Left lung (tissue), 4 donors: ENCODE measurements at regions not wholly inside any gene's neighbourhood (a gene's known extent, or its start where the extent isn't known, plus 50 kb on each side); places are given as distances from the start of the nearest gene placed in this dataset.

Experiments
- ATAC-seq: fragments of 200-7000 bp; cut with Tn5 transposase; one replicate; pipeline ENCODE4 v1.9.1; 2020; ENCODE audit warnings: moderate library complexity
- DNase-seq, 4 donors: peaks; one replicate each; pipeline ENCODE4 v3.0.0-alpha.2; 2013 to 2020
- H3K27ac ChIP-seq, 2 donors: fragments of 200-600 bp; sonication (generic) in 1 of 2; one replicate each; pipeline versions ENCODE4 v1.5.0 to v1.8.0; 2020 to 2021
- H3K27me3 ChIP-seq, 2 donors: fragments of 200-600 bp; sonication (generic) in 1 of 2; one replicate each; pipeline versions ENCODE4 v1.5.0 to v1.8.0; 2020 to 2021
- H3K36me3 ChIP-seq, 2 donors: fragments of 200-600 bp; sonication (generic) in 1 of 2; one replicate each; pipeline versions ENCODE4 v1.5.0 to v1.8.0; 2020 to 2021
- H3K4me1 ChIP-seq, 2 donors: fragments of 200-600 bp; one replicate each; pipeline ENCODE4 v1.8.0; 2021
- H3K4me3 ChIP-seq, 2 donors: fragments of 200-600 bp; sonication (generic) in 1 of 2; one replicate each; pipeline versions ENCODE4 v1.5.0 to v1.8.0; 2020 to 2021; ENCODE audit warnings: mild to moderate bottlenecking in 1 of 2
- H3K9me3 ChIP-seq, 2 donors: fragments of 200-600 bp; sonication (generic) in 1 of 2; one replicate each; pipeline versions ENCODE4 v1.5.0 to v1.8.0; 2020 to 2021
- CTCF ChIP-seq, 2 donors: fragments of 200-600 bp; sonication (generic) in 1 of 2; IDR thresholded peaks; one replicate each; pipeline versions ENCODE4 v1.5.0 to v1.8.0; 2021; ENCODE audit warnings: antibody characterized with exemption in 2 of 2
- intact Hi-C, 2 donors: fragments of 100-400 bp; cut with DNase I; formaldehyde crosslinking; loops; one replicate each; pipeline versions ENCODE4 v1.11.2 to v1.14.2; 2022
- donor health status: DM: no; HTN: yes; CAD: no.
- donor health status: DM: no; HTN: no; CAD: no.

GRCh38 chr18:47586418-47587070, 335.1 kb upstream of the SKOR2 start:
- no peaks in the 10 kb centered on the region for H3K9me3 ChIP-seq
- no peaks in the 10 kb centered on the region for H3K27me3 ChIP-seq
- no peak for DNase-seq
- no peak overlapping the region for H3K4me3 ChIP-seq
- intact Hi-C loops: no loop called here
- no peak overlapping the region for H3K27ac ChIP-seq
- TF ChIP-seq CTCF (IDR thresholded peaks at IDR 0.05): no peak
- no peaks in the 10 kb centered on the region for H3K36me3 ChIP-seq
- H3K4me1 ChIP-seq: no peaks in the 10 kb centered on the region
- no peak for ATAC-seq

- no peak for DNase-seq
- Histone ChIP-seq H3K27ac (no peak overlapping the region), H3K9me3 (no peaks in the 10 kb centered on the region), H3K4me3 (no peak overlapping the region), H3K4me1 (no peaks in the 10 kb centered on the region), H3K36me3 (no peaks in the 10 kb centered on the region), H3K27me3 (no peaks in the 10 kb centered on the region)
- intact Hi-C loops: no loop called here
- ATAC-seq: no peak
- no peak for TF ChIP-seq CTCF (IDR thresholded peaks at IDR 0.05)
Measured at GRCh38 chr18:47585914-47586313, 334.5 kb upstream of the SKOR2 start.

- Histone ChIP-seq H3K4me1 (no peaks in the 10 kb centered on the region), H3K36me3 (no peaks in the 10 kb centered on the region), H3K4me3 (no peak overlapping the region), H3K9me3 (no peaks in the 10 kb centered on the region), H3K27ac (no peak overlapping the region), H3K27me3 (no peaks in the 10 kb centered on the region)
- intact Hi-C loops: no loop called here
- no peak for TF ChIP-seq CTCF (IDR thresholded peaks at IDR 0.05)
- no peak for DNase-seq
- no peak for ATAC-seq
Measured at GRCh38 chr18:47585136-47585535, 333.7 kb upstream of the SKOR2 start.

- DNase-seq: peak in 1 of 4 donors; percentile 75
- intact Hi-C loops: no loop called here
- TF ChIP-seq CTCF (IDR thresholded peaks at IDR 0.05): no peak
- no peaks in the 10 kb centered on the region for H3K36me3 ChIP-seq
- H3K4me3 ChIP-seq: no peak overlapping the region
- no peak overlapping the region for H3K27ac ChIP-seq
- H3K4me1 ChIP-seq: no peaks in the 10 kb centered on the region
- no peak for ATAC-seq
- H3K9me3 ChIP-seq: no peaks in the 10 kb centered on the region
- no peaks in the 10 kb centered on the region for H3K27me3 ChIP-seq
Measured at GRCh38 chr18:47582093-47582492, 330.6 kb upstream of the SKOR2 start.

GRCh38 chr18:47577520-47577919, 326.1 kb upstream of the SKOR2 start:
- Histone ChIP-seq H3K36me3 (no peaks in the 10 kb centered on the region), H3K4me3 (no peak overlapping the region), H3K27ac (no peak overlapping the region), H3K4me1 (no peaks in the 10 kb centered on the region), H3K9me3 (no peaks in the 10 kb centered on the region), H3K27me3 (no peaks in the 10 kb centered on the region)
- intact Hi-C loops: no loop called here
- DNase-seq (no peak), ATAC-seq (no peak)
- TF ChIP-seq CTCF (IDR thresholded peaks at IDR 0.05): no peak
